ENCODE measurements at regions not wholly inside any gene's neighbourhood (a gene's known extent, or its start where the extent isn't known, plus 50 kb on each side); places are given as distances from the start of the nearest gene placed in this dataset.

GRCh38 chr1:10903821-10904220, 107.4 kb upstream of the CASZ1 start:
- 70 to 92% (median 79%) methylated on average over 4 to 9 of the region's 9 CpGs for WGBS, 5 donors
- no peaks in the 10 kb centered on the region for H3K9me3 ChIP-seq
- intact Hi-C loops (cut with DNase I; ENCODE audit: low total_unique reads) = no loop called here
- peaks cover 0 to 38% (median 0%) of the 10 kb centered on the region in 3 donors for H3K27me3 ChIP-seq
- peaks cover 0 to 14% (median 5%) of the 10 kb centered on the region in 4 donors for H3K4me1 ChIP-seq
- TF ChIP-seq POLR2A (IDR thresholded peaks at IDR 0.05) (no peak), EP300 (IDR thresholded peaks at IDR 0.05) (no peak), POLR2AphosphoS5 (IDR thresholded peaks at IDR 0.05) (no peak)
- TF ChIP-seq, protein P1, sequence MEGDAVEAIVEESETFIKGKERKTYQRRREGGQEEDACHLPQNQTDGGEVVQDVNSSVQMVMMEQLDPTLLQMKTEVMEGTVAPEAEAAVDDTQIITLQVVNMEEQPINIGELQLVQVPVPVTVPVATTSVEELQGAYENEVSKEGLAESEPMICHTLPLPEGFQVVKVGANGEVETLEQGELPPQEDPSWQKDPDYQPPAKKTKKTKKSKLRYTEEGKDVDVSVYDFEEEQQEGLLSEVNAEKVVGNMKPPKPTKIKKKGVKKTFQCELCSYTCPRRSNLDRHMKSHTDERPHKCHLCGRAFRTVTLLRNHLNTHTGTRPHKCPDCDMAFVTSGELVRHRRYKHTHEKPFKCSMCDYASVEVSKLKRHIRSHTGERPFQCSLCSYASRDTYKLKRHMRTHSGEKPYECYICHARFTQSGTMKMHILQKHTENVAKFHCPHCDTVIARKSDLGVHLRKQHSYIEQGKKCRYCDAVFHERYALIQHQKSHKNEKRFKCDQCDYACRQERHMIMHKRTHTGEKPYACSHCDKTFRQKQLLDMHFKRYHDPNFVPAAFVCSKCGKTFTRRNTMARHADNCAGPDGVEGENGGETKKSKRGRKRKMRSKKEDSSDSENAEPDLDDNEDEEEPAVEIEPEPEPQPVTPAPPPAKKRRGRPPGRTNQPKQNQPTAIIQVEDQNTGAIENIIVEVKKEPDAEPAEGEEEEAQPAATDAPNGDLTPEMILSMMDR (IDR thresholded peaks at IDR 0.05) = no peak
- H3K36me3 ChIP-seq = no peaks in the 10 kb centered on the region
- no peak overlapping the region for H3K4me3 ChIP-seq
- H3K27ac ChIP-seq = no peak overlapping the region
- no peak for DNase-seq

GRCh38 chr1:10904396-10905358, 107.8 kb upstream of the TARDBP start:
- Histone ChIP-seq H3K4me3 (no peak overlapping the region), H3K4me1 (peaks cover 0 to 14% (median 5%) of the 10 kb centered on the region in 4 donors), H3K27me3 (peaks cover 0 to 34% (median 0%) of the 10 kb centered on the region in 3 donors), H3K9me3 (no peaks in the 10 kb centered on the region), H3K36me3 (no peaks in the 10 kb centered on the region), H3K27ac (no peak overlapping the region)
- intact Hi-C loops (cut with DNase I; ENCODE audit: low total_unique reads) = no loop called here
- WGBS, 5 donors = 57 to 64% (median 59%) methylated on average over 21 to 23 of the region's 23 CpGs
- peak in 1 of 2 donors; percentile 62 for DNase-seq
- TF ChIP-seq, protein P1 (IDR thresholded peaks at IDR 0.05) = no peak
- TF ChIP-seq EP300 (IDR thresholded peaks at IDR 0.05) = no peak
- no peak for TF ChIP-seq POLR2AphosphoS5 (IDR thresholded peaks at IDR 0.05)
- TF ChIP-seq POLR2A (IDR thresholded peaks at IDR 0.05) = no peak

- whole genome bisulfite sequencing, 5 donors = 69 to 75% (median 71%) methylated on average over 14 to 16 of the region's 16 CpGs
- Histone ChIP-seq H3K27ac (no peak overlapping the region), H3K9me3 (no peaks in the 10 kb centered on the region), H3K4me1 (peaks cover 0 to 10% (median 1%) of the 10 kb centered on the region in 4 donors), H3K4me3 (no peak overlapping the region), H3K27me3 (peaks cover 0 to 25% (median 0%) of the 10 kb centered on the region in 3 donors), H3K36me3 (no peaks in the 10 kb centered on the region)
- TF ChIP-seq EP300 (IDR thresholded peaks at IDR 0.05) (no peak), POLR2AphosphoS5 (IDR thresholded peaks at IDR 0.05) (no peak), POLR2A (IDR thresholded peaks at IDR 0.05) (no peak)
- TF ChIP-seq, protein P1 (IDR thresholded peaks at IDR 0.05) = no peak
- no peak for DNase-seq
- intact Hi-C loops (cut with DNase I; ENCODE audit: low total_unique reads) = no loop called here
Measured at GRCh38 chr1:10905841-10906655, 106.4 kb upstream of the TARDBP start.

GRCh38 chr1:10906866-10907519, 105.5 kb upstream of the TARDBP start:
- Histone ChIP-seq H3K9me3 (no peaks in the 10 kb centered on the region), H3K4me1 (peaks cover 0 to 5% (median 0%) of the 10 kb centered on the region in 4 donors), H3K27ac (no peak overlapping the region), H3K4me3 (no peak overlapping the region), H3K27me3 (peaks cover 0 to 25% (median 0%) of the 10 kb centered on the region in 3 donors), H3K36me3 (no peaks in the 10 kb centered on the region)
- intact Hi-C loops (cut with DNase I; ENCODE audit: low total_unique reads) = no loop called here
- DNase-seq = no peak
- no peak for TF ChIP-seq POLR2A (IDR thresholded peaks at IDR 0.05)
- TF ChIP-seq, protein P1 (IDR thresholded peaks at IDR 0.05) = no peak
- WGBS, 5 donors = 66 to 75% (median 74%) methylated on average over 14 of the region's 14 CpGs
